Calu3 (cell line): ENCODE measurements at regions not wholly inside any gene's neighbourhood (a gene's known extent, or its start where the extent isn't known, plus 50 kb on each side); places are given as distances from the start of the nearest gene placed in this dataset.
"Not testable (repeated sequence)": the region's sequence is repeated elsewhere in the genome, so short reads cannot be mapped to it uniquely, and the experiment has no call there.

Experiments
- BruUV-seq: library from RNA; stranded (reverse); fragments of 400-500 nt; replicated peaks from 2 replicates; lab custom pipeline; 2021; lab: Mats Ljungman, UMichigan
- CTCF ChIA-PET: fragments of 300-600 bp; sonication (Branson Sonifier 250); formaldehyde crosslinking; loops from one replicate; lab custom pipeline; 2022; ENCODE audit warnings: antibody characterized with exemption; lab: Charles Lee
- DNase-seq: peaks from one replicate; pipeline ENCODE4 v3.0.0; 2022
- H3K27ac Mint-ChIP-seq: one replicate; pipeline ENCODE4 v1.8.0; 2022; ENCODE audit warnings: mixed read lengths; ENCODE audit not compliant: unreplicated experiment
- H3K27me3 Mint-ChIP-seq: one replicate; pipeline ENCODE4 v1.8.0; 2022; ENCODE audit warnings: mixed read lengths; ENCODE audit not compliant: unreplicated experiment
- H3K36me3 Mint-ChIP-seq: one replicate; pipeline ENCODE4 v1.8.0; 2022; ENCODE audit warnings: mild to moderate bottlenecking, moderate library complexity, mixed read lengths; ENCODE audit not compliant: insufficient read depth, unreplicated experiment
- H3K4me1 Mint-ChIP-seq: one replicate; pipeline ENCODE4 v1.8.0; 2022; ENCODE audit warnings: mild to moderate bottlenecking, low read depth, mixed read lengths; ENCODE audit not compliant: unreplicated experiment
- H3K4me3 Mint-ChIP-seq: one replicate; pipeline ENCODE4 v1.8.0; 2022; ENCODE audit warnings: mild to moderate bottlenecking, low read depth, moderate library complexity, mixed read lengths; ENCODE audit not compliant: unreplicated experiment
- H3K9me3 Mint-ChIP-seq: one replicate; pipeline ENCODE4 v1.8.0; 2022; ENCODE audit warnings: low read depth, mixed read lengths; ENCODE audit not compliant: unreplicated experiment
- intact Hi-C: fragments of 100-400 bp; cut with micrococcal nuclease; formaldehyde crosslinking; loops from one replicate; pipeline ENCODE4 v1.10.0; 2022; ENCODE audit not compliant: unreplicated experiment
- TF ChIP-seq, protein P1 (sequence below): fragments of 200-600 bp; IDR thresholded peaks from one replicate; pipeline ENCODE4 v1.8.0; 2022; ENCODE audit warnings: antibody characterized with exemption; ENCODE audit not compliant: unreplicated experiment

DNA sequence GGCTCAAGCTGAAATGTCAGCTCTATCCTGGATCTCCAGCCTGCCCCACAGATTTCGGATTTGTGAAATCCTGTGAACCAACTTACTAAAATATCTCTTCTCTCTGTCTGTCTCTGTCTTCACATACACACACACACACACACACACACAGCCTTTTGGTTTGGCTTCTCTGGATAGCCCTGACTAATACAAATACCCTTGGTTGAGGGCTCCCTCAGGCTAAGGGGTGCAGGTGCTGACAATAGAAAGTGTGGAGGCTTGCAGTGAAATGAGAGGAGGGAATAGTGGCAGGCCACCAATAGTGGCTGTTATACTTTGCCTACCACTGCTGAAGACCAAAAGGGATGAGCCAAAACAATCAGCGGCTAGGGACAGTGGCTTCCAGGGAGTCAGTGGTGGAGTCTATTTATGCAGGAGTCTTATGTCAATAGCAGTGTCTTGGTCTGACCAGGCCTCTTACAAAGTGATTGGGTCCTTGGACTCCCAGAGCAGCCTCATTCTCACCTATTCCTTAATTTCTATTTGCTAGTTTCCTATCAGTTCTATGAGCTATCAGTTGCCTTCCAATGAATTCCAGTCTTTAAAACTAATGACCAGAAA, 93.2 kb upstream of the GAS1 start:
- TF ChIP-seq, protein P1, sequence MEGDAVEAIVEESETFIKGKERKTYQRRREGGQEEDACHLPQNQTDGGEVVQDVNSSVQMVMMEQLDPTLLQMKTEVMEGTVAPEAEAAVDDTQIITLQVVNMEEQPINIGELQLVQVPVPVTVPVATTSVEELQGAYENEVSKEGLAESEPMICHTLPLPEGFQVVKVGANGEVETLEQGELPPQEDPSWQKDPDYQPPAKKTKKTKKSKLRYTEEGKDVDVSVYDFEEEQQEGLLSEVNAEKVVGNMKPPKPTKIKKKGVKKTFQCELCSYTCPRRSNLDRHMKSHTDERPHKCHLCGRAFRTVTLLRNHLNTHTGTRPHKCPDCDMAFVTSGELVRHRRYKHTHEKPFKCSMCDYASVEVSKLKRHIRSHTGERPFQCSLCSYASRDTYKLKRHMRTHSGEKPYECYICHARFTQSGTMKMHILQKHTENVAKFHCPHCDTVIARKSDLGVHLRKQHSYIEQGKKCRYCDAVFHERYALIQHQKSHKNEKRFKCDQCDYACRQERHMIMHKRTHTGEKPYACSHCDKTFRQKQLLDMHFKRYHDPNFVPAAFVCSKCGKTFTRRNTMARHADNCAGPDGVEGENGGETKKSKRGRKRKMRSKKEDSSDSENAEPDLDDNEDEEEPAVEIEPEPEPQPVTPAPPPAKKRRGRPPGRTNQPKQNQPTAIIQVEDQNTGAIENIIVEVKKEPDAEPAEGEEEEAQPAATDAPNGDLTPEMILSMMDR = no peak
- H3K4me1 Mint-ChIP-seq = no peaks in the 10 kb centered on the region
- peaks cover 3% of the 10 kb centered on the region for H3K9me3 Mint-ChIP-seq
- H3K36me3 Mint-ChIP-seq = no peaks in the 10 kb centered on the region
- H3K27ac Mint-ChIP-seq = no peak overlapping the region
- peaks cover 18% of the 10 kb centered on the region for H3K27me3 Mint-ChIP-seq
- CTCF ChIA-PET = interaction anchor here (0.6 kb wide), 1 partner anchor 85 kb away, joined by 3 read pairs; no protein-coding TSS in a partner anchor
- H3K4me3 Mint-ChIP-seq = no peak overlapping the region
- BruUV-seq = no TSS peak
- intact Hi-C loops = no loop called here
- DNase-seq = no peak

DNA sequence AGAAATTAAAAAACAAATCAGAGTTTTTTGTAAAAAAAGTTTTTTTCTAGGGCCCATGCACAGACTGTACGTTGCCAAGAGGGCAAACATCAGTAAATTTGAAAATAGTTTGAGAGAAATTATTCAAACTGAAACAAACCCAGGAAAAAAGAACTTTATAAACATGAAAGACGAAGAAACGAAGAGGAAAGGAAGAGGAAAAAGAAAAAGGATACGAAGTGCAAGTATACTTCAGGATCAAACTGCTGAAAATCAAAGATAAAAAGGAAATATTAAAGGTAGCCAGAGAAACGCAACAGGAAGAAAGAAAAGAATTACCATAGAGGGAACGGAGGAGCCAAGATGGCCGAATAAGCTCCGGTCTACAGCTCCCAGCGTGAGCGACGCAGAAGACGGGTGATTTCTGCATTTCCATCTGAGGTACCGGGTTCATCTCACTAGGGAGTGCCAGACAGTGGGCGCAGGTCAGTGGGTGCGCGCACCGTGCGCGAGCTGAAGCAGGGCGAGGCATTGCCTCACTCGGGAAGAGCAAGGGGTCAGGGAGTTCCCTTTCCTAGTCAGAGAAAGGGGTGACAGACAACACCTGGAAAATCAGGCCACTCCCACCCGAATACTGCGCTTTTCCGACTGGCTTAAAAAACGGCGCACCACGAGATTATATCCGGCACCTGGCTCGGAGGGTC, 94.4 kb upstream of the GAS1 start:
- H3K4me3 Mint-ChIP-seq, DNase-seq, CTCF ChIA-PET, intact Hi-C loops, BruUV-seq, H3K27ac Mint-ChIP-seq, H3K9me3 Mint-ChIP-seq, H3K36me3 Mint-ChIP-seq, H3K4me1 Mint-ChIP-seq: not testable (repeated sequence)
- H3K27me3 Mint-ChIP-seq = peaks cover 14% of the 10 kb centered on the region

DNA sequence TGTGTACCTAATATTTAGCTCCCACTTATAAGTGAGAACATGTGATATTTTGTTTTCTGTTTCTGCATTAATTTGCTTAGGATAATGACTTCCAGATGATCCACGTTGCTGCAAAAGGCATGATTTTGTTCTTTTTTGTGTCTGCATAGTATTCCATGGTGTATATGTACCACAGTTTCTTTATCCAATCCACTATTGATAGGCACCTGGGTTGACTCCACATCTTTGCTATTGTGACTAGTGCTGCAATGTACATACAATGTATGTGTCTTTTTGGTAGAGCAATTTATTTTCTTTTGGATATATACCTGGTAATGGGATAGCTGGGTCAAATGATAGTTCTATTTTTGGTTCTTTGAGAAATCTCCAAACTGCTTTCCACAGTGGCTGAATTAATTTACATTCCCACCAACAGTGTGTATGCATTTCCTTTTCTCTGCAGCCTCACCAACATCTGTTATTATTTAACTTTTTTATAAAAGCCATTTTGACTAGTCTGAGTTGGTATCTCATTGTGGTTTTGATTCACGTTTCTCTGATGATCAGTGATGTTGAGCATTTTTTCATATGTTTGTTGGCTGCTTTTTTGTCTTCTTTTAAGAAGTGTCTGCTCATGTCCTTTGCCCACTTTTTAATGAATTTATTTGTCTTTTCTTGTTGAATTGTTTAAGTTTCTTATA, 102.8 kb upstream of the GAS1 start:
- H3K9me3 Mint-ChIP-seq, H3K27ac Mint-ChIP-seq, BruUV-seq, H3K36me3 Mint-ChIP-seq, DNase-seq, H3K4me3 Mint-ChIP-seq, H3K4me1 Mint-ChIP-seq, CTCF ChIA-PET, intact Hi-C loops: not testable (repeated sequence)
- peaks cover 33% of the 10 kb centered on the region for H3K27me3 Mint-ChIP-seq

GRCh38 chr9:87054999-87055686, 107.8 kb upstream of the GAS1 start:
- TF ChIP-seq, protein P1 = no peak
- no peak for DNase-seq
- BruUV-seq = no TSS peak
- CTCF ChIA-PET = interaction anchor here (0.5 kb wide), 1 partner anchor 16 kb away, joined by 5 read pairs; no protein-coding TSS in a partner anchor
- H3K9me3 Mint-ChIP-seq = no peaks in the 10 kb centered on the region
- H3K27me3 Mint-ChIP-seq = peaks cover 75% of the 10 kb centered on the region
- H3K27ac Mint-ChIP-seq = no peak overlapping the region
- no peak overlapping the region for H3K4me3 Mint-ChIP-seq
- intact Hi-C loops = no loop called here
- no peaks in the 10 kb centered on the region for H3K36me3 Mint-ChIP-seq
- no peaks in the 10 kb centered on the region for H3K4me1 Mint-ChIP-seq

DNA sequence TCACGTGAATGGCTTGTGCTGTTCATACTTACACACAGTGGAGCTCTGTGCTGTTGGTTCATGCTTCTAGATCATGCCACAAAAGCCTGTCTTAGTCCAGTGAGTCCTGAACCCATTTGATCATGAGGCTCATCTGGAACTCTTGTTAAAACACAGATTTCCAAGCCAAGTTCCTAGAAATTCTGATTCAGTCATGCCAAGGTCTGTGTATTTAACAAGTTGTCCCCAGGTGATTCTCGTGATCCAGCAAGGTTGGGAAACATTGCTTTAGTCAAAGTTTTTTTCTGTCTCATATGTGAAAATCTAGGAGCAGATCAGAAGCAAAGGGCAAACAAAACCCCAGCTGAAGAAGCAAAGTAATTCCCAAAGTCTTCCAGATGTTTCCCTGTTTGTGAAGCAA, 112.5 kb upstream of the GAS1 start:
- no peaks in the 10 kb centered on the region for H3K36me3 Mint-ChIP-seq
- TF ChIP-seq, protein P1 = no peak
- no TSS peak for BruUV-seq
- no peaks in the 10 kb centered on the region for H3K4me1 Mint-ChIP-seq
- H3K4me3 Mint-ChIP-seq = no peak overlapping the region
- DNase-seq = no peak
- CTCF ChIA-PET = no interaction called here
- intact Hi-C loops = no loop called here
- H3K27me3 Mint-ChIP-seq = peaks cover 76% of the 10 kb centered on the region
- no peaks in the 10 kb centered on the region for H3K9me3 Mint-ChIP-seq
- no peak overlapping the region for H3K27ac Mint-ChIP-seq
